Activated naive CD8-positive, alpha-beta T cell treated with anti-CD3 and anti-CD28 coated beads for 36 hours (primary cell): ENCODE measurements at regions not wholly inside any gene's neighbourhood (a gene's known extent, or its start where the extent isn't known, plus 50 kb on each side); places are given as distances from the start of the nearest gene placed in this dataset.

ENCODE experiments used
- DNase-seq: peaks from one replicate; pipeline ENCODE4 v3.0.0; 2021
- H3K27ac Mint-ChIP-seq: one replicate; pipeline ENCODE4 v1.8.0; 2022; ENCODE audit warnings: mild to moderate bottlenecking, moderate library complexity, mixed read lengths
- H3K27me3 Mint-ChIP-seq: one replicate; pipeline ENCODE4 v1.8.0; 2022; ENCODE audit warnings: mild to moderate bottlenecking, mixed read lengths
- H3K36me3 Mint-ChIP-seq: one replicate; pipeline ENCODE4 v1.8.0; 2021; ENCODE audit warnings: mild to moderate bottlenecking, mixed read lengths
- H3K4me1 Mint-ChIP-seq: one replicate; pipeline ENCODE4 v1.8.0; 2021; ENCODE audit warnings: mixed read lengths
- H3K4me3 Mint-ChIP-seq: one replicate; pipeline ENCODE4 v1.8.0; 2022; ENCODE audit warnings: mild to moderate bottlenecking, moderate library complexity, mixed read lengths
- H3K9me3 Mint-ChIP-seq: one replicate; pipeline ENCODE4 v1.8.0; 2022; ENCODE audit warnings: mixed read lengths

DNA sequence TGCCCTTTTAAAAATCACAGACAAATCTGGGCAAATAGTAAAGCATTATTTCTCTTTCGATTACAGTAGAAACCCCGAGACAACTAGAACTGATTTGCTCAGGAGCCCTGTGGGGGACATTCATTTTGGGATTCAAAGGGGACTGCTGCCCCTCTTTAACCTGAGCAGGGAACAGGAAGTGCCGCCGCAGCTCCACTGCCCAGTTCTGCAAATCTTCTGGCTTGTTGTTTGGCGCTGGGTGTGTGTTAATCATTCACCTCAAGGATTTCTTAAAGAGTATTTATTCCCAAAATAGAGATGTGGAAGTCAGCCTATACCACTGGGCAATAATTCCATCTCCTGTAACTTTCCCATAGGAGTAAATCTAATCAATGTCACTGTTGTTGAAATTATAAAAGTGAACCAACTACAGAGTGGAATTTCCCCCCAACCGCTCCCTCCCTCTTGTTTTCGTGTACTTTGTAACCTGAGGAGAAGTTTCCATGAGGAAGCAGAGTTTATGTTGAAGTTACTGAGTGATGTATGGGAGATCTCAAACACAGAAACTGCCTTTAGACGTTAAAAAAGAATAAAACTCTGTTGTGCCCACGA, 515.8 kb downstream of the KLF12 start:
- no peak overlapping the region for H3K4me3 Mint-ChIP-seq
- no peaks in the 10 kb centered on the region for H3K27me3 Mint-ChIP-seq
- no peak for DNase-seq
- no peaks in the 10 kb centered on the region for H3K36me3 Mint-ChIP-seq
- peaks cover 2% of the 10 kb centered on the region for H3K9me3 Mint-ChIP-seq
- peaks cover 13% of the 10 kb centered on the region for H3K4me1 Mint-ChIP-seq
- H3K27ac Mint-ChIP-seq = no peak overlapping the region

- no peak overlapping the region for H3K27ac Mint-ChIP-seq
- H3K9me3 Mint-ChIP-seq = peaks cover 2% of the 10 kb centered on the region
- no peaks in the 10 kb centered on the region for H3K27me3 Mint-ChIP-seq
- no peak overlapping the region for H3K4me3 Mint-ChIP-seq
- H3K36me3 Mint-ChIP-seq = no peaks in the 10 kb centered on the region
- H3K4me1 Mint-ChIP-seq = peaks cover 3% of the 10 kb centered on the region
- DNase-seq = no peak
Measured at GRCh38 chr13:73616861-73617260, 517.3 kb downstream of the KLF12 start.

DNA sequence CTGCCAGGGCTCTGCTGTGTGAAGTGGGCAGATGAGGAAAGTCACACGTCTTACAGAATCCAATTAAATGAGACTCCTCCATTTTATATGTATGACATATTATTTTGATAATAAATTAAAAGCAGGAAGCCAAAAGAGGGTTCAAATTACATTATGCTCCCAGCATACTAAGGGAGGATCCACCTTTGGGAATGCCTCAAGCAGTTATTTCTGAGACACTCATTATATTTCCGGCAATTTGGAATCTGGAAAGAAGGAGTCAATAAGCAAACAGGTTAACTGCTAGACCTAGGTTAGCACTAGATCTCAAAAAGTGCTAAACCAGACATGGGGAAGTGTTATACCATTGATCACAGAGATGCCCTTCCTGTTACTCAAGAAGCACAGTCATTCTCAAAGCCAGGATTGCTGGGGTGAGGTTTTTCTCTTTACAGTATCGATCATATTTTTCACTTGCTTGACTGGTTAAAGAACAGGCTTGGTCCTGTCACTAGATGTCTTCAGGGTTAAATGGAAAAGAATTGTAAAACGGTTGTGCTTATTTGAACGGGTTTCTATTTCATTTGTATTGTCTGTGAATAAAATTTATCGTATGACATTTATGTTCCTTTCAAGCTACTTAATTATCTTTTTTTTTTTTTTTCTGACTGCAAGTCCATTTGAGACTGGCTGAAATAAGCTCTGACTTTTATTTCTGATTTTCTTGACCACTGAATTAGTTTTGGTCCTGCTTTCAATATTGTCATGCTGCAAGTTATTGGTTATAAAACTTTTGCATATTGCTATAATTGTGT, 523.2 kb downstream of the KLF12 start:
- Mint-ChIP-seq H3K9me3 (peaks cover 2% of the 10 kb centered on the region), H3K4me1 (peaks cover 2% of the 10 kb centered on the region), H3K27me3 (no peaks in the 10 kb centered on the region), H3K36me3 (no peaks in the 10 kb centered on the region), H3K27ac (no peak overlapping the region), H3K4me3 (no peak overlapping the region)
- no peak for DNase-seq

- Mint-ChIP-seq H3K4me3 (no peak overlapping the region), H3K27ac (no peak overlapping the region), H3K9me3 (peaks cover 5% of the 10 kb centered on the region), H3K36me3 (no peaks in the 10 kb centered on the region), H3K27me3 (no peaks in the 10 kb centered on the region), H3K4me1 (peaks cover 2% of the 10 kb centered on the region)
- no peak for DNase-seq
Measured at GRCh38 chr13:73608711-73609485, 525.3 kb downstream of the KLF12 start.

DNA sequence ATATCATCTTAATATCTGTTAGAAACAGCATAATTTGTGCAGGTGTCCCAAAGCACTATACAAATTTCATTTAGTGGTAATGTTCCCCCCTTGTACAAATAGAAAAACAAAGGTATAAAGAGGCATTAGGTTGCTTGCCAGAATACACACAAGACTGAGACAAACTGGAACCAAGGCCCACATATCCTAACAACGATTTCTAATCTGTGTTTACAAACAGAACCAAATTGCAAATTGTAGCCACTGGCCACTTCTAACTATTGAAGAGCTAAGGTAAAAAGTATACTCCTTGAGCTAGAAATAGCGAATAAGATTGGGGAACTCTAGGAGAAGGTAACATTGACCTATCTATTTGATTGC, 526.1 kb downstream of the KLF12 start:
- DNase-seq = no peak
- peaks cover 2% of the 10 kb centered on the region for H3K4me1 Mint-ChIP-seq
- H3K4me3 Mint-ChIP-seq = no peak overlapping the region
- H3K36me3 Mint-ChIP-seq = no peaks in the 10 kb centered on the region
- H3K9me3 Mint-ChIP-seq = peaks cover 5% of the 10 kb centered on the region
- H3K27ac Mint-ChIP-seq = no peak overlapping the region
- no peaks in the 10 kb centered on the region for H3K27me3 Mint-ChIP-seq

- Mint-ChIP-seq H3K36me3 (no peaks in the 10 kb centered on the region), H3K27me3 (no peaks in the 10 kb centered on the region), H3K27ac (no peak overlapping the region), H3K4me3 (no peak overlapping the region), H3K4me1 (peaks cover 2% of the 10 kb centered on the region), H3K9me3 (peaks cover 5% of the 10 kb centered on the region)
- no peak for DNase-seq
Measured at GRCh38 chr13:73607489-73608156, 526.6 kb downstream of the KLF12 start.

- H3K27me3 Mint-ChIP-seq = no peaks in the 10 kb centered on the region
- H3K27ac Mint-ChIP-seq = no peak overlapping the region
- peaks cover 5% of the 10 kb centered on the region for H3K9me3 Mint-ChIP-seq
Measured at GRCh38 chr13:73603646-73604045, 530.6 kb downstream of the KLF12 start.

DNA sequence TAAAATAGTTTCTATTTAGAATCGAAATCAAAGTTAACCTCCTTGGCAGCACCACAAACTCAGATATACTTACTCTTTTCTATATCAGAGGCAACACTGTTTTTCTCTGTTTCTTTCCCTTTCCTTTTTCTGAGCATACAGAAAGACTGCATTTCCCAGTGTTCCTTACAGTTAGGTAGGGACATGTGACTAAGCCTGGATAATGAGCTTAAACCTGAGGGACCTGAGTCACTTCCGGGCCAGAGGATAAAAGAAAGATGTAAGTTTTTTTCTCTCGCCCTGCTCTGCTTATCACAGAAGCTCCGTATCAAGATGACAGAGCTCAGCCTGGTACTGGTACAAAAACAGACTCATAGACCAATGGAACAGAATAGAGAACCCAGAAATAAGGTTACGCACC, 531.9 kb downstream of the KLF12 start:
- Mint-ChIP-seq H3K4me1 (no peaks in the 10 kb centered on the region), H3K9me3 (peaks cover 5% of the 10 kb centered on the region), H3K4me3 (no peak overlapping the region), H3K27me3 (no peaks in the 10 kb centered on the region), H3K36me3 (no peaks in the 10 kb centered on the region), H3K27ac (no peak overlapping the region)
- no peak for DNase-seq

More at GRCh38 chr13:73603646-73604045, 530.6 kb downstream of the KLF12 start:
- Mint-ChIP-seq H3K4me1 (no peaks in the 10 kb centered on the region), H3K36me3 (no peaks in the 10 kb centered on the region), H3K4me3 (no peak overlapping the region)
- DNase-seq = no peak

DNA sequence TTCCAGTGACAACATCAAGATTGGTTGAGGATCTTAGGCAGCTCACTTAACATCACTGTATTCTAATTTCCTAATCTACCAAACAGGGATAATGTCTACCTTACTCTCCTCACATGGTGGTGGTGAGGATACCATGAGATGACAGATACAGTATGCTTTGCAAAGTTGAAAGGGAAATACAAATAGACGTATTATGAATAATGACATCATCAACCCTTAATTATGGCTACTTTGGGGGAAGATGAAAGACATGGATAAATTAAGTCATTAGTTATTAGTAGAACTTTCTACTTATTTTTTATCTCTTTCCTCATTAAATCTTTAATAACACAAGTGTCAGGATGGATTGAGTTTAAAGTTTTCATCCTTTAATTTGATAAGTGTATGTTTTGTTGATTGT, 532.5 kb downstream of the KLF12 start:
- no peaks in the 10 kb centered on the region for H3K36me3 Mint-ChIP-seq
- H3K27me3 Mint-ChIP-seq = no peaks in the 10 kb centered on the region
- peaks cover 5% of the 10 kb centered on the region for H3K9me3 Mint-ChIP-seq
- DNase-seq = no peak
- H3K27ac Mint-ChIP-seq = no peak overlapping the region
- no peaks in the 10 kb centered on the region for H3K4me1 Mint-ChIP-seq
- no peak overlapping the region for H3K4me3 Mint-ChIP-seq

GRCh38 chr13:73599232-73600128, 534.7 kb downstream of the KLF12 start:
- no peak for DNase-seq
- Mint-ChIP-seq H3K36me3 (no peaks in the 10 kb centered on the region), H3K27ac (no peak overlapping the region), H3K4me3 (no peak overlapping the region), H3K4me1 (peaks cover 6% of the 10 kb centered on the region), H3K27me3 (no peaks in the 10 kb centered on the region), H3K9me3 (peaks cover 4% of the 10 kb centered on the region)

GRCh38 chr13:73598020-73598712, 536.0 kb downstream of the KLF12 start:
- H3K4me3 Mint-ChIP-seq = no peak overlapping the region
- no peaks in the 10 kb centered on the region for H3K27me3 Mint-ChIP-seq
- peaks cover 6% of the 10 kb centered on the region for H3K4me1 Mint-ChIP-seq
- no peak for DNase-seq
- H3K27ac Mint-ChIP-seq = no peak overlapping the region
- H3K9me3 Mint-ChIP-seq = no peaks in the 10 kb centered on the region
- H3K36me3 Mint-ChIP-seq = no peaks in the 10 kb centered on the region

DNA sequence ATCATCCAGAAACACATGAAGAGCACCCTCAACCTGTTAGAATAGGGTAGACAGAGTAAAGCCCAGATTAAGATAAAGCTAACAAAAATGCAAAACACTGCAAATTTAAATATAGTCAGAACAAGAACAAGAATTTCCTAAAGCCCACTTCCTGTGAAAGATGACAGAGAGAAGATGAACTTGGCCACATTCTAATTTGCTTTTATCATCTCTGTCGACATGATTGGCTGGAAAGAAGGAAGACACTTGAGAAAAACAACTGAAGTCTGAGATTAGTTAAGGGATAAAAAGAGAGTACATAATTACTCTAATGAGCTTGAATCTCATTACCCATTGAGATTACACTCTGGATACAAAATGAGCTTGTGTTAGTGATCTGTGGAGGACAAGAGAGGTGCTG, 537.6 kb downstream of the KLF5 start:
- Mint-ChIP-seq H3K9me3 (no peaks in the 10 kb centered on the region), H3K4me1 (peaks cover 6% of the 10 kb centered on the region), H3K27me3 (no peaks in the 10 kb centered on the region), H3K36me3 (no peaks in the 10 kb centered on the region), H3K4me3 (no peak overlapping the region), H3K27ac (peak overlapping the region; percentile 2)
- DNase-seq = no peak

GRCh38 chr13:73593199-73593765, 534.5 kb downstream of the KLF5 start:
- Mint-ChIP-seq H3K36me3 (no peaks in the 10 kb centered on the region), H3K4me1 (peaks cover 6% of the 10 kb centered on the region), H3K27me3 (no peaks in the 10 kb centered on the region), H3K27ac (no peak overlapping the region), H3K9me3 (no peaks in the 10 kb centered on the region), H3K4me3 (no peak overlapping the region)
- no peak for DNase-seq

DNA sequence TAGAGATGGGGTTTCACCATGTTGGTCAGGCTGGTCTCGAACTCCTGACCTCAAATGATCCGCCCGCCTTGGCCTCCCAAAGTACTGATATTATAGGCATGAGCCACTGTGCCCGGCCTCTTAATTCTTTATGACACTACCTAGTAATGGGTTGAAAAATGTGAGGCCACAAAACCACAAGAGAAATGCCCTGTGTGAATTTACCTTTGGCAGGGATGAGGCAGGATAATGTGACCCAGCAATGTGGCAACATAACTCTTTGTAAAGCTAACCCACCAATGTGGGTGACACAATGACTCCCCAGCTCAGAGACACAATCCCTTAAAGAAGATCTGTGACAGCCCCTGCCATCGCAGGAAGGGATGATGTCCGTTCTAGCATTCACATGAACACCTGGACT, 533.1 kb downstream of the KLF5 start:
- Mint-ChIP-seq H3K9me3 (peaks cover 3% of the 10 kb centered on the region), H3K4me1 (peaks cover 6% of the 10 kb centered on the region), H3K27me3 (no peaks in the 10 kb centered on the region), H3K36me3 (no peaks in the 10 kb centered on the region), H3K4me3 (no peak overlapping the region), H3K27ac (no peak overlapping the region)
- no peak for DNase-seq
